HG02759 (cell line): ENCODE measurements at regions not wholly inside any gene's neighbourhood (a gene's known extent, or its start where the extent isn't known, plus 50 kb on each side); places are given as distances from the start of the nearest gene placed in this dataset.
"Not testable (repeated sequence)": the region's sequence is repeated elsewhere in the genome, so short reads cannot be mapped to it uniquely, and the experiment has no call there.

Source experiments
- ATAC-seq: cut with Tn5 transposase; IDR thresholded peaks from one replicate; pipeline ENCODE4 v1.9.1; 2021; ENCODE audit warnings: mild to moderate bottlenecking, moderate library complexity; ENCODE audit not compliant: unreplicated experiment

DNA sequence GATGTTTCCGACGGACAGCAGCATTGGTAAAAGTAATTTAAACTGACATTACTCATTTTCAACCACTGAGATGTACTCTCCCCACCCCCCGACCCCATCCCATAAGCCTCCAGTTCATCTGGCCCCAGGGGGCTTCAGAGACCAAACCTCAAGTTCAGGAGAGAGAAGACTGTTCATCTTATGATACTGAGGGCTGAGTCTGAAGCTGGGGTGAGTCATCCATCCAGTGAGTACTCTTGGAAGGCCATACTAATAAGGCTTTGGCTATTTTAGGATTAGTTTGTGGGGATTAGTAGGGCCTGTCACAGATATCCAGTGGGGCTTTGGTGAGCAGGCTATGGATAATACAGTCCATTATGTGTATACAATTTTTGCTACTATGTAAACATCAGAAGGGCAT lies 125.3 kb upstream of the APCDD1 start:
- ATAC-seq, result no peak

DNA sequence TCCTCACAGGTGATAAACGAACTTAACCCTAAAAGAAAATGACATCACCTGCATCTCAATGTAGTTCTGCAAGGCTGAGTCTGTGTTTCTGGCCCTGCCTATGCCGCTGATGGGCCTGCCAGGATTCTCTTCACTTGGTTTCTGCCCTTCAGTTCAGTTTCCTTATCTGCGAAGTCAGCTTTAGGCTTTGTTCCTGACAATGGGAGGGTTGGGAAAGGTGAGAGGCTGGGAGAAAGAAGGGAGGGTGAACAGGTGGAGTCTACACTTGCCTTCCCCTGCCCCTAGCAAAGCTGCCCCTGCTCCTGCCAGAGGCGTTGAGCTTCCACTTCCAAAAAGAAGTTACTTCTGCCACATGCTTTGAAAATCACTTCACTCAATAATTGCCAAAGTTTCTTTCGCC lies 124.0 kb upstream of the APCDD1 start:
- no peak for ATAC-seq

DNA sequence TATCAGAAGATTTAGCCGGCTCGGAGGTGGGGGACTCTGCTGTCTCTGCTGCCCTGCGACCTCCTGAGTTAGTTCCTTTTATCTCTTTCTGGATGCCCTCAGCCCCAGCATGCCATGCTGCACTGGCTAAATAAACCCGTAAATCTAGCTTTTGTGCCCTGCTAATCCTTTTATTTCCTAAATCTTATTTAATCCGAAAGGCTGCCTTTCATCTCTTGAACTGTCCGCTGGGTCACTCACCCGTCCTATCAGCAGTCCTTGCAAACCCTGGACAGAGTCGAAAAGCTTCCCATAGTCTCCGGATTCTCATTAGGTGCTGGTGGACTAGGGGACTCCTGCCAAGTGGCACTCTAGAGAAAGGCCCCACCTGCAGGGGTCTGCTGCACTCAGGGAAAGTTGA lies 122.0 kb upstream of the APCDD1 start:
- no peak for ATAC-seq

DNA sequence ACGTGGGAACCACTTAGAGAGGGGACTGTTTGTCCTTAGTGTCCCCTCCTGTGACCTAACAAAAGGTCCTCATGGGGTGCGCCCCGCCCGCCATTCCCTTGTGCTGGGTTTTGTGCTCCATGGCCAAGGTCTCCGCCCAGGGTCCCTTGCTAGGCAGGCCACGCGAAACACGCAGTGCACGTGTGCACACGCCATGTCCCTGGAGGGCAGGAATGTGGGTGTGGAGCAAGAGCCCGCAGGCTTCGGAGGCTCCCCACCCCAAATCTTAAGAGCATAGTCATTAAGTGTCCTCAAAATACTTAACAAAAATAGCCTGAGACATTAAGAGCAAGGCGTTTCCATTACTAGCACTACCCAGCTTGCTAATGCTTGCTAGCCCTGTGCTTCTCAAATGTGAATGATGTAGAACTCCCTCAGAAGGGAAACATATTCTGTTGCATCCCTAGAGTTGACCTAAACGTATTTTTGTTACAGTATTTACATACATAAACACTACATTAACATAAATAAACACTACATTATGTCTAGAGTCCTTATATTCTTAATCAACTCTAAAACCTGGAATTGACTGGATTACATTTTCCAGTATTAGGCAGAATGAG lies 117.6 kb upstream of the APCDD1 start:
- no peak for ATAC-seq

DNA sequence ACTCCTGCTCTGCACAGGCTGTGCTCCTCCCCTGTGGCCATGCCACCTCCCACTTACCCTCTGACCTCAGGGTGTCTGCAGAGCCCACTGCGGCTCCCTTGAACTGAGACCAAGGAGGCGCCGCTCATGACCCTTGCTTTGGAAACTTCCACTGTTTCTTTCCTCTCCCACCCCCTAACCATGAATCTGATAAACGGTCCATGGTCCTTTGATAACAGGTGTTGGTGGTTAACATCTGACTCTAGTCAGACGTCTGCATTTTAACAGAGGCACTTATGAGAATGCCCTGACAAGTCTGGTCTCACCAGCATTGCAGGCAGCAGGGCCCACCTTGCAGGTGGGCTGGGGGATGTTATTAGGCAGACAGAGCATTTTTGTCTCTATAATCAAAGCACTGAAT lies 113.6 kb upstream of the APCDD1 start:
- no peak for ATAC-seq

DNA sequence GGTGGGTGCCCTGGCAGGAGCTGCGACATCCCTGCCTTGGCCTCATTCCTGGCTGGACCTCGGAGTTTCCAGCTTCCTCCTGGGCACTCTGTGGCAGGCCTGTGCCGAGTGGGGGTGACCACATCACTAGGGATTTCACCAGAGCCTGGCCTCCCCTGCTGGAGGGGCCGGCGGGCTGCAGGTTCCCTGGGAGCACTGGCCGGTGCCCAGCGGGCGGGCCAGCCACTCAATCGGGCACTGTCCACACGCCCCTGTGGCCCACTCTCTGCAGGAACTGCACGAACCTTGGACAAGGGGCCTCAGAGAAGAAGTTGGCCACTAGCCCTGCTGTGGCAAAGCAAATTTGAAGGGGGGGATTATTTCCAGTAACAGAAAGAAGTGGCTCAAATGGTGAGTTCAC lies 110.7 kb upstream of the APCDD1 start:
- no peak for ATAC-seq

DNA sequence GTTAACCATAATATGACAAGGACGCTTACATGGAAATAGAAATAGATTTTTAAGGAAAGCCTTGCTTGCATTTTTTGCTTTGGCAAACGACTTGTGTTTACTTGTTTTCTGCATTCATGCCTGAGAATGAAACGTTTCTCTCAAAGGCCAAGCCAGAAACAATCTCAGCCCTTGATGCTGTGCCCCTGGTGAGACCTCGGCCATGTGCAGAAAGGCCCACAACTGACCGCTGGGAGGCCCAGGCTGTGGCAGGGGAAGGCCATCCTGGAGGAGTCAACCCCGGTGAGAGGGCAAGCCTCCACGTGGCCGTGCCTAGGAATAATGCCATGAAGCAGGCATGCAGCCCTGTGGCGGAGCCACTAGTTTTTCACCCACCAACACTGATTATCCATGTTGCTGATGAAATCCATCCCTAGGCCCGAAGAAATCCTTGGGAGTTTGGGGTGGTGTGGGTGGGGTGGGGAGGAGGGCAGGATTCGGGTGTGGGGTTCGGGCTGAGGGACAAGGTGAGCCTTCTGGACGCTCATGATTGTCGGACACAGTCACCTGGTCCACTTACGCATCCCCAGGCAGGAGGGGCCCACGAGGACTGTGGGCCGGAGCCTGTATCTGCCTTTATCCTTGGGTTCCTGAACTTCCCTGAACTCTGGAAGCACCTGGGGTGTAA lies 107.6 kb upstream of the APCDD1 start:
- no peak for ATAC-seq

DNA sequence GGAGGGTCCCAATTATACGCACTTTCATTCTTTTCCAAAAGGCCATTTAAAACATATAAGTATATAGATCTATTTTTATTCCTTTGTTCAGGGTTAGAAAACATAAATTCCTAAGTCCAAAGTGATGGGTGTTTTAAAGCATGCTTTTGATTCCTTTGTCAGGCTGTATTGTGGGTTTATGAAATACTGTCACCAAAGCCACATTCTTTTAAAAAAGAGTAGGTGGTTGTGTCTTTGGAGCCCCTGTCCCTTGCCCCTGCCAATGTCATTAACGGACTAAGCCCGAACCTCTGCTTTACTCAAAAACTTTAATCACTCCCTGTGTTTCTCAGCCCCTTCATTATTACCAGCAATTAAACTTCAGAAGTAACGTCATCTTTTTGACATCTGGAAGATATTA lies 104.9 kb upstream of the APCDD1 start:
- no peak for ATAC-seq

DNA sequence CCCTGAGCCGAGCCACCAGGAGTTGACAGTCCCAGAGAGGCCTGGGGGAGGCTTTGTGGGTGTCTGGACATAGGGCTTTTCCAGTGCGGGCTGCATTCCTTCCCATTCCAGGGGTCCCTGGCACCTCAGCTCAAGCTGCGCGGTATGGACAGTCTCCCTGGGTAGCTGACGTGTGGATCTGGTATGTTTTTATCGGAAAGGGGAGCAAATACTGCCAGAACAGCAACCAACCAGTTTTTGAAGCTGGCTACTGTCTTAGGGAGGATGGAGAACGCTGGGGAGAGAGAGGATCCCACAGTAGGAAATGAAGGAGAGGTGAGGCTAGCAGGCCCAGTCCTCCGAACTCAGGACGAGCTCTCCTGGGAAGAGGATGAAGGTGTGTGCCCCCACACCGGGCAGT lies 103.8 kb upstream of the APCDD1 start:
- ATAC-seq, result no peak

DNA sequence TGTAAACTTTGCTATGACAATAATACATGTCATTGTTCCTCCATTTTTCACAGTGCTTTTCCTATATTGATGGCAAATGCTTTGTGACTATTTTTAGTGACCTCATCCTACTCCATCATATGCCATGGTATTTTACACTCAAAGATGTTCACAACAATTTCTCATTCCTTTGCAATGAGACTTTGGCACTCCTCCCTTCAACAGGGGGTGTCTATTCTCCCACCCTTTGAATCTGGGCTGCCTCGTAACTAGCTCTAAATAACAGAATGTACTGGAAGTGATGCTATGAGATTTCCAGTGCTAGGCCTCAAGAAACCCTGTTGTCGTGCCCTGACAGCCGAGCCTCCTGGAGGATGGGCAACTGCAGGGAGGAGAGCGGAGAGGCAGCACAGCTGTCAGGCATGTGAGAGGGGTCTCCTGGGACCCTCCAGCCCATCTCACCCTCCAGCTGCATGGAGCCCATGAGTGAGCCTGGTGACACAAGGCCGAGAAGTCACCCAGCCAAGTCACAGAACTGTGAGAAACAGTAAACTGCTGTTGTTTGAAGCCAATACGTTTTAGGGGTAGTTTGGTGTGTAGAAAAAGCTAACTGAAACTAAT lies 103.1 kb upstream of the APCDD1 start:
- ATAC-seq, result no peak

DNA sequence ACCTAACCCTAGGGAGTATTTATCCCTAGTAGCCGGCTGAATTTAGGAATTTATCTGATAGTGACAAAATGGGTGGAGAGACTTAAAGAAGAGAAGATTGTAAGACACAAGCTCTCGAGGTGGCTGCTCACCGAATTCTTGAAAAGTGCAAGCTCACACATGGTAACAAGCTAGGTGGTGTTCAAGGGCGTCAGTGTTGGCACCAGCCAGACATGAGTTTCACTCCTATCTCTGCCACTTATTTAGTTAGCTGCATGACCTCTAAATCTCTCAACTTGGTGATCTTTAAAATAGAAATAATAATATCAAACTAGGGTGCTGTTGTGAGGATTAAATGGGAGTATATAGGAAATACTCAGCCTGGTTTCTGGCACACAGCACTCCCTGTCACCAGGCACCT lies 102.6 kb upstream of the APCDD1 start:
- no peak for ATAC-seq

DNA sequence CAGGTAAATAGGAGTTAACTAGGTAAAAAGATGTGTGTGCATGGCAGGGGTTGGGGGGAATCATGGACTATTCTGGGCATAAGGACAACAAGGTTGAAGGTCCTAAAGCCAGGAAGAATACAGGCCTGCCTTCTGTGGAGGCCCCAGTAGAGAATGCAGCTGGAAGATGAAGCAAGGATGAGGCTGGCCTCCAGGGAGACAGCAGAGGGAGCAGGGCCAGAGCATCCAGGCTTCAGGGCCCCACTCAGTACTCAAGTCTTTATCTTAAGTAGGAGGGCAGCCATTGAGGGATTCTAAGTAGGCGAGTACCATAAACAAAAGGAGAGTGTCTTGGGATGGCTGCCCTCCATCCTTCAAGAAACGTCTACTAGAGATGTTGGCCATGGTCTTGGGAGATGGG lies 101.8 kb upstream of the APCDD1 start:
- no peak for ATAC-seq

DNA sequence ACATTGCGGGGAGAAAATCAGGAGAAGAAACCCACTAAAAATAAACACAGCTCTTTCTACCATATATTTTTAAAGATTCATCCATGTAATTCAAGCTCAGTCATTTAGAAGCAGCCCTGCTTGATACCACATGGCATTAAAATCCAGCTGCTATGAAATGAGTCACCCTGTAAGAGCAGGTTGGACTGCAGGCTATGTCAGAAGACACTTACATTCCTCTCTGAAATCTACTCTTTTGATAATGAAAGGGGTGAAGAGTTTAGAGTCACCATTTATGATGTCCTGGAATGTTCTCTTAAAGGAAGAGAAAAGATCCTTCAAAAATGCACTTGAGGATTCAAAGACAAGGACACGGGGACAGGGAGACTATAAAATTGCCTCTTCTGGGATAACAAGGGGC lies 100.6 kb upstream of the APCDD1 start:
- no peak for ATAC-seq

DNA sequence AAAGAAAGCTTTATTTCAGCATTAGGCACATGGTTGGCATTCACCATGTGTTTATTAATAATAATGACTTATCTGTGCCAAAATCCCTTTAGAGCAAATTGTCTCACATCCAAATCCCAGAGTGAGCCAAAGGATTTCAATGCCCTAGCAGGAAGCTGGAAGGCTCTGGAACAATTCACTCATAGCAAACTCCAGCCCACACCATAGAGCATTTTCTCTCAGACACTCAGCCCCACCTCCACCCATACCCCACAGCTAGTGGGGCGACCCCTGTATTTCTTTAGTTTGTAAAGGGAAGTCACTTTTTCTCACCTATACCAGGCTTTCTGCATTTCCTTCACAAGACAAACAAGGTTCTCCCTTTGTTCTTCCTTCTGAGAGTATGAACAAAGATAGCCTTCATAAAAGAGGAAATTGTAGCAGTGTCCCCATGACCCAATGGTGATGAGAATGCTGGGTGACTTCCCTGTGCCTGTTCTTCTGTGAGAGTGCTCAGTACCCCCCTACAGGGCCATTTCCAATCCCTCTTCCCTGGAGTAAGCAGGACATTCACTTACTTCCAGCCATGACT lies 100.1 kb upstream of the APCDD1 start:
- no peak for ATAC-seq

DNA sequence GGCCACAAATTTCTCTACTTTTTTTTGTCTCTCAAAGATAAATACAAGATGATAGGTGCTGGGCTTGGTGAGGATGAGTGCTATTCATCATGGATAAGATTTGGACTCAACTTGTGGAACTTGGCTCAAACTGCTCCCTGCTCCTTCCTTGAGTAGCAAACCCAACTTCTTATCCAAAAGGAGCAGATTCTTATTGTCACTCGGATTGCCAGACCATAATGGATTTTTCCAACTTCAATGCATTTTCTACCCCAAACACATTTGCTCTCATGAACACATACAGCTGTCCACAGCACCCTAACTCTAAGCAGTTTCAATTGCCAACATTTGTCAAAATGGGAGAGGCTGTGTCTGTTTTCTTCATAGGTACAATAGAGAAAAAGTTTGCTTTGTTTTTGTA lies 99.5 kb upstream of the APCDD1 start:
- ATAC-seq, result no peak

DNA sequence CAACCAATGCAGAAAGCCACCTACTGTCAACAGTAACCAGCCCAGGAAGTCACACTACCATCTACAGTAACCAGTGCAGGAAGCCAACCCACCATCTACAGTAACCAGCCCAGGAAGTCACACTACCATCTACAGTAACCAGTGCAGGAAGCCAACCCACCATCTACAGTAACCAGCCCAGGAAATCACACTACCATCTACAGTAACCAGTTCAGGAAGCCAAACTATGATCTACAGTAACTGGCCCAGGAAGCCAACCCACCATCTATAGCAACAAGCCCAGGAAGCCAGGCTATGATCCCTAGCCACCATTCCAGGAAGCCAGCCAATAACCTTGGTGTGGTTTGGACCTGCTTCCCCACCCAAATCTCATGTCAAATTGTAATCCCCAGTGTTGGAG lies 97.4 kb upstream of the APCDD1 start:
- ATAC-seq, result not testable (repeated sequence)

DNA sequence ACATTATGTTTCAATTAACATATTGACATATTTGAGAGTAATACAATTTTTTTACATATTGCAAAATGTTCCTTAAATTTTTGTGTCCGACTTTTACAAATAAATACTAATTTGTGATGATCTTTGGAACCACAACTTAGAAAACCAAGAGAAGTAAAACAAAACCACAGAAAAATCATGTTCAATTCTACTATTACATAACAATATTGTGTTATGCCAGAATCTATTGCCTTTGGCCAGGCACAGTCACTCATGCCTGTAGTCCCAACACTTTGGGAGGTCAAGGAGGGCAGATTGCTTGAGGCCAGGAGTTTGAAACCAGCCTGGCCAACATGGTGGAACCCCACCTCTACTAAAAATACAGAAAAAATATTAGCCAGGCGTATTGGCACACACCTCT lies 92.8 kb upstream of the APCDD1 start:
- ATAC-seq, result no peak

DNA sequence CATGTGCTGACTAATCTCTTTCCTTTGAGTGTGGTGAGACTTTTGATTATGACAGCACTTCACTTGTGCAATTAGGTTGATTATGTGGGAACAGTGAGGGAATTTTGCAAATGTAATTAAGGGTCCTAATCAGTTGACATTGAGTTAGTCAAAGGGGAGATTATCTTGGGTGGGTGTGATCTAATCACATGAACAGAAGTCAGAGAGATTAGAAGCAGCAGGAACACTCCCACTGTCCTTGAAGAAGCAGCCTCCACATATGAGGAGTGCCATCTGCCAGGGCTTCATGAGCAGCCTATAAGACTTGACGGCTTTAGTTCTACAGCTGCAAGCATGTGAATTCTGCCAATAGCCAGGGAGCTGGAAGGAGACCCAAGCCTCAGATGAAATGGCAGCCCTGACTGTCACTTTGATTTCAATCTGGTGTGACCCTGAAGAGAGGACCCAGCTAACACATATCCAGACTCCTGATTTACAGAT lies 89.4 kb upstream of the APCDD1 start:
- ATAC-seq, result no peak

DNA sequence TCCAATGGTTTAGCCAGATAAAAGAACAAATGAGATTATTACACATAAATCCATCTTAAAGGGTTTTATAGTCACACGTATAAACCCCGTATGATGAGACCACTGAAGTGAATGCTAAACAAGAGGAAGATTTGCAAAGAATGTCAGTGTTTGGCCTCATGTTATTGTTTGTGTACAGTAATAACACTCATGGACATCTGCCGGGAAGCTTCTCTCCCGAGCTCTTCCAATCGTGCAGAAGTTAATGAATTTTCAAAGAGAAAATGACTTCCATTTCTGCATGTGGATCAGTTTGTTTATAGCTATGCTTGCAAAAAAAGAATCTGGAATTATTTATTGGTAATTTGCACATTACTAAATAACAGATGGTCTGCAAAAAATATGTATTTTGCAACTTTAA lies 88.5 kb upstream of the APCDD1 start:
- no peak for ATAC-seq

DNA sequence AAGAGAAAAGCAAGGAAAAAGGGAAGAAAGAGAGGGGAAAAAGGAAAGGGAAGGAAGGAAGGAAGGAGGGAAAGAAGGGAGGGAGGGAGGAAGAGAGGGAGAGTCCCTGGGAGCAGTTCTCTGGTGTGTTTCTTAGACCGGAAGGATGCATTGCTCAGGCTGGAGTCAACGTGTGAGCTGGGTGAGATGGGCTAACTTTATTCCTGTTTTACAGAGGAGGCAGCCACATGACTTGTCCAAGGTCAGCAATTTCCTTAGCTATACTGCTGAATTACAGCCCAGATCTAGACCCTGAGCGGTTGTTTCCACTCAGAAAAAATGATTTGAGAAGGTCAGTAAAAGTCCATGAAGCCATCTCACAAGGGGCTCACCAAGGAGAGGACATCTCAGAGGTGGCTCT lies 86.6 kb upstream of the APCDD1 start:
- ATAC-seq, result no peak

DNA sequence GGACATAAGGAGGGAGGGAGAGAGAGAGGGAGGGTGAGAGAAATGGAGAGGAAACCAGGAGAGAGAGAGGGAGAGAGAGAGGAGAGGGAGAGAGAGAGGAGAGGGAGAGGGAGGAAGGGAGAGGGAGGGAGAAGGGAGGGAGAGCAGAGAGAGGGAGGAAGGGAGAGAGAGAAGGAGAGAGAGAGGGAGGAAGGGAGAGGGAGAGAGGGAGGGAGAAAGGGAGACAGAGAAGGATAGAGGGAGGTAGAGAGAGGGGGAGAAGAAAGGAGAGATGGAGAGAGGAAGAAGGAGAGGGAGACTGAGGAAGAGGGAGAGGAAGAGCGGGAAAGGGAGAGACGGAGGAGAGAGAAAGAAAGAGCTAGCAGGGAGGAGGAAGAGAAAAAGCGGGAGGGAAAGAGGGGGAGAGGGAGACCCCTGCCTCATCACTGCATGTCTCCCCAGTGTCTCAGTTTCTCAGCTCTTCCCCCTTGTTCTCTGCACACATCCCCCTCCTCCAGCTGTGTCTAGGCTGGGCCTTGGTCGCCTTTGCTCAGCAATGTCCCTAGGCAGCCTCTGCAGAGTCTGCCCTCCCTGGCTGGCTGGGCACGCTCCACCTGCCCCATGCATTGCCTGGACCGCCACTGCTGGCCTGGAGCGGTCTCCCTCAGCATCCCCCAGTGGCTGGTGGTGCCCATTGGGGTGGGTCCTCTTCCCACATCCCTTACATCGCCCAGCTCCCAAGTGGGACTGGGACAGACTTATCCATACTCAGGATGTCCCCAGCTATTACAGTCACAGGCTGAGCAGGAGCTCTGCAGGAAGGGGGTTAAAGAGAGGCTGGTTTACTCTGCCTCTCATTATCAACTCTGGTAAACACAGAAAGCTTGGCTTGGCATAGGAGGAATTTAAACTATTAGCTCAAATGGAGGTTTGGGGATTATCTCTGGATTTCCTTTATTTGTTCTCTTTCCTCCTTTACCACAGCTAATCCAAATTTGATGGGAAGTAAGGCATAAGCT lies 85.7 kb upstream of the APCDD1 start:
- no peak for ATAC-seq
